ENCODE measurements at regions not wholly inside any gene's neighbourhood (a gene's known extent, or its start where the extent isn't known, plus 50 kb on each side); places are given as distances from the start of the nearest gene placed in this dataset.

DNA sequence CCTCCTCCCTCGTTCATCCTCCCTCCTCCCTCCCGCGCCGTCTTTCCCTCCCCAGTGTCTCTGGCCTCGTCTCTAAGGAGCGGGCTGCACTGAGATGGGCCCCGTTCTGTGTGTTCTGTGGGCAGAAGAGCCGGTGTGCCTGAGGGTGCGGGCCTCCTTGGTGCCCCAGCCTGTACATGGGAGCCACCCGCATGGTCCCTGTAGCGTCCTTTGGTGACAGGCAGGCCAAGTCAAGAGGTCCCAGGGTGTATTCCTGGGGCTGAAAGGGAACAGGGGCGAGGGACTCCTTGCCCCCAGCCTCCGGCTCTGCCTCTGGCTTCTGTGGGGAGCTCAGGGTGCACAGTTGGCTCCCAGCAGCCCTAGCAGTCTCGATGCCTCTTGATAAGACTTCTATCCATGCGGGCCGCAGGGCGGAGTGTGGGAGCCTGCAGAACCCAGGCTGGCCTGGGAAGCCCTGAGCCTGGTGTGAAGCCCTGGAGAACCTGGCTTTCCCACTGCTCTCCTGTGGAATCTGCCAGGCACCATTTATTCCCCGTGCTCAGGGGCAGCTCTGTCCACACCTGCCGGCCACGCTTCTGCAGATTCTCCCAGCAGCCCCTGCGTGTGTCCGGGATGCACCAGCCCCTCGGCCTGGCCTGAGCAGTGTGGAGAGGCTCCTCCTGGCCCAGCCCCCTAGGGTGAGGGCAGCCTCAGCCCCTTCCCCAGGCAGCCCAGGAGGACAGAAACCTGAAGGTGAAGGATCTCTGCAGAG lies 181.3 kb downstream of the KIF26A start:
- Histone ChIP-seq H3K4me3 (no peak overlapping the region), H3K4me1 (no peaks in the 10 kb centered on the region), H3K27me3 (peaks cover 0 to 14% (median 9%) of the 10 kb centered on the region in 3 donors), H3K36me3 (no peaks in the 10 kb centered on the region), H3K9me3 (no peaks in the 10 kb centered on the region), H3K27ac (no peak overlapping the region)
- no peak for DNase-seq
- TF ChIP-seq CTCF (IDR thresholded peaks at IDR 0.05 in 4 of 5, conservative IDR thresholded peaks at IDR 0.05 in 1 of 5): no peak
- no peak for TF ChIP-seq POLR2A (IDR thresholded peaks at IDR 0.05)
- ATAC-seq: no peak
- intact Hi-C loops (cut with DNase I; ENCODE audit: low total_unique reads): no loop called here
- in situ Hi-C loops (cut with MboI; ENCODE audit: low sequenced_read_pairs in 4 of 4): no loop called here

- intact Hi-C loops (cut with DNase I; ENCODE audit: low total_unique reads): no loop called here
- in situ Hi-C loops (cut with MboI; ENCODE audit: low sequenced_read_pairs in 4 of 4): no loop called here
- Histone ChIP-seq H3K27ac (no peak overlapping the region), H3K4me3 (no peak overlapping the region), H3K27me3 (peaks cover 0 to 14% (median 9%) of the 10 kb centered on the region in 3 donors), H3K9me3 (no peaks in the 10 kb centered on the region), H3K4me1 (no peaks in the 10 kb centered on the region), H3K36me3 (no peaks in the 10 kb centered on the region)
- TF ChIP-seq POLR2A (IDR thresholded peaks at IDR 0.05): no peak
- no peak for TF ChIP-seq CTCF (IDR thresholded peaks at IDR 0.05 in 4 of 5, conservative IDR thresholded peaks at IDR 0.05 in 1 of 5)
- no peak for DNase-seq
- no peak for ATAC-seq
Observed at GRCh38 chr14:104320611-104321086, 182.3 kb downstream of the KIF26A start.

DNA sequence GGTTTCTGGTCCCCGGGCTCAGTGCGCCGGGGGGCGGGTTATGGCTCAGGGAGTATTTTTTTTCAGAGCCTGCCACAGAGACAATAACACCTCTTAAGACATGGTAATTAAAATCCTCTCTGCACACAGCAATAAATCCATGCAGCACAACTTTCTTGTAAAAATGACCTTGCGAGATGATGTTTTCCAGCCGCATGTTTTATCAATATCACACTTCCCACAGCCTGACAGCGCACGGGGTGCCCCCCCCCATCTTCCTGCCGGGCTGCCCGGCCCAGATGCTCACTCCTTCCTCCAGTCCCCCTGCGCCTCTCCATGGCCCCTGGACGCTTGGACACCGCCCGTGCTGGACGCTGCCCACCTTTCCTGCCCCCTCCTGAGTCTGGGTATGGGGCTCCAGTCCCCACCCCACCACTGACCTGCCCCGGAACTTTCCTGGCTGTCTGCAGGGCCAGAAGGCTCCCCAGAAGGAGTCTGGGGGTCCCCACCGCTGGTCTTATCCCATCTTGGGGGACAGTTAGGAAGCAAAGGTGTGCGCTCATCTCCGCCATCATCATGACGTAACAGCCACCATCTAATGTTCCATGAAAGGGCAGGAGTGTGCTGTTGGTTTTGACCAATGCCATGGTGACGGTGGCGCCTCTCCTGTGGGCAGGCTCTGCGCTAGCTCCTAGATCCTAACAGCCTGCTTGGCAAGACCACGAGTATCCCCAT lies 182.9 kb downstream of the KIF26A start:
- ATAC-seq (no peak), DNase-seq (no peak)
- Histone ChIP-seq H3K27ac (no peak overlapping the region), H3K4me1 (no peaks in the 10 kb centered on the region), H3K9me3 (no peaks in the 10 kb centered on the region), H3K36me3 (no peaks in the 10 kb centered on the region), H3K27me3 (peaks cover 0 to 14% (median 9%) of the 10 kb centered on the region in 3 donors), H3K4me3 (no peak overlapping the region)
- TF ChIP-seq POLR2A (IDR thresholded peaks at IDR 0.05) (no peak), CTCF (IDR thresholded peaks at IDR 0.05 in 4 of 5, conservative IDR thresholded peaks at IDR 0.05 in 1 of 5) (no peak)
- intact Hi-C loops (cut with DNase I; ENCODE audit: low total_unique reads): no loop called here
- in situ Hi-C loops (cut with MboI; ENCODE audit: low sequenced_read_pairs in 4 of 4): no loop called here

- intact Hi-C loops (cut with DNase I; ENCODE audit: low total_unique reads) (no loop called here), in situ Hi-C loops (cut with MboI; ENCODE audit: low sequenced_read_pairs in 4 of 4) (no loop called here)
- ATAC-seq: no peak
- no peak overlapping the region for H3K27ac ChIP-seq
- no peaks in the 10 kb centered on the region for H3K9me3 ChIP-seq
- no peak overlapping the region for H3K4me3 ChIP-seq
- TF ChIP-seq CTCF (IDR thresholded peaks at IDR 0.05 in 4 of 5, conservative IDR thresholded peaks at IDR 0.05 in 1 of 5) (no peak), POLR2A (IDR thresholded peaks at IDR 0.05) (no peak)
- DNase-seq: no peak
- H3K36me3 ChIP-seq: no peaks in the 10 kb centered on the region
- no peaks in the 10 kb centered on the region for H3K4me1 ChIP-seq
- H3K27me3 ChIP-seq: peaks cover 0 to 14% (median 9%) of the 10 kb centered on the region in 3 donors
Observed at GRCh38 chr14:104321802-104322130, 183.4 kb downstream of the KIF26A start.
